ENCODE measurements at regions not wholly inside any gene's neighbourhood (a gene's known extent, or its start where the extent isn't known, plus 50 kb on each side); places are given as distances from the start of the nearest gene placed in this dataset.

DNA sequence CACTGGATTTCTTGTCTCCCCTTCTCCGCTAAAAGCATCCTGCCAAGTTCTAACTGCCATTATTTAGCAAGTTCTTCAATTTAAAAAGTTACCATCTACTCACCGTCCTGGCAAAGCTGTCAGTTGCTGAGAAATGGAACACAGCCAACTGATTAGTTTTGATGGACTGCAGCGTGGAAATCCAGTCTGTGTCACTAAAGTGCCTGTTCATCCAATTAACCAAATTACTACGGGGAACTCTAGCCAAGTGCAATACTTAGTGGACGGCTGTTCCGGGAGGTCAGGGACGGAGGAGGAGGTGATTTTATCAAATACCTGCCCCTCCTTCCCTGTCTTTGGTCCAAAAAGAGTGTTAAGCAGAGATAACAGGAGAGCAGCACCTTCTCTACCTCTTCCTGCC, 260.7 kb downstream of the MAF start:
- FAIRE-seq = no peak
- DNase-seq (ENCODE audit: insufficient read length, low spot score) = no peak

DNA sequence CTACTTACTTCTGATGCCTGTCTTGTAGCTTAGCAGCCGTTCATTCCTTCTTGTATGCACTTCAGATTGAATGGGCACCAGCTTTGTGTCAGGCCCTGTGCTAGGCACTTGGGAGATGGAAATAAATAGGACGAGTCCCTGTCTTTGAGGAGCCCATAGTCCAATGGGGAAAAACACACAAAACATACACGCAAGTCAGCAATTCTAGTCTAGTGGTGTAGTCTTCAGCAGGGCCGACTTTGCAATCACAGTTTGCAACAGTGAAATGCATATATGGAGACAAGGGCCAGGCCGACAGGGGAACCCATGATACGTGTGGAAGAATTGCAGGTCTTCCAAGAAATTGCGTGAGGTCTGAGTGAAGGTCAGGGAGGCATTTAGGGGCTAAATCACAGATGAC, 262.6 kb downstream of the MAF start:
- FAIRE-seq = no peak

GRCh38 chr16:79336437-79337229, 263.9 kb downstream of the MAF start:
- FAIRE-seq = no peak
- no peak for DNase-seq (ENCODE audit: insufficient read length, low spot score)

More for the DNA sequence above, 262.6 kb downstream of the MAF start:
- no peak for DNase-seq (ENCODE audit: insufficient read length, low spot score)

DNA sequence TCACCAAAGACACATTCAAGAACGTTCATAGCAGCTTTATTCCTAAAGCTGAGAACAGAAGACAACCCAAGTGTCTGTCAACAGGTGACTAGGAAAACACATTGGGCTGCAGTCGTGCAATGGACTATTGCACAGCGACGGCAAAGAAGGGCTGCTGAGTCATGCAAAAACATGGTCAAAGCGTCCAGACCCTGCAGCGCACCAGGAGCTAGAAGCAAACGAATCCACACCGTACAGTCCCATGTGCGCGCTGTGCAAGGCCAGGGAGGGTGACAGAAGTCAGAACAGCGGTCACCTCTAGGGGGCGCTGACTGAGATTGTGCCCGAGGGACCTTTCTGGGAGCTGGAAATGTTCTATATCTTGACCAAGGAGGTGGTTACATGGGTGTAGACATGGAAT, 266.4 kb downstream of the MAF start:
- DNase-seq (ENCODE audit: insufficient read length, low spot score) (no peak), FAIRE-seq (no peak)

GRCh38 chr16:79331066-79331465, 269.5 kb downstream of the MAF start:
- FAIRE-seq (no peak), DNase-seq (ENCODE audit: insufficient read length, low spot score) (no peak)

DNA sequence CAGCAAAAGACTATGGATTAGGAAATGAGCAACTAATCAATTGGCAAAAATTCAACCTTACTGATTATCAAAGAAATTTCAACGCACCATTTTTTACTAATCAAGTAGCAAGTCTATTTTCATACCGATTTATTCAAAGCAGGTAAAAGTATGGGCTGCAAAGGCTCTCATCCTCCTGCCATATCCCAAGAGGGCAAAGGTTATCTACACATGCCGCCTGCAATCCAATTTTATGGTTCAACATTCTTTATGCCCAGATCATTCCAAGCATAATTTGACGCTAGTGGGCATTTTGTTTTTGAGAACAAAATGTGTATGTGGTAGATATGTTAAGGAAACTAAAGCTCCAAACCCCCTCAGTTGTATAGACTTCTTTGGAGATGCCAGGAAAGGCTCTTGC, 270.6 kb downstream of the MAF start:
- no peak for DNase-seq (ENCODE audit: insufficient read length, low spot score)
- no peak for FAIRE-seq

DNA sequence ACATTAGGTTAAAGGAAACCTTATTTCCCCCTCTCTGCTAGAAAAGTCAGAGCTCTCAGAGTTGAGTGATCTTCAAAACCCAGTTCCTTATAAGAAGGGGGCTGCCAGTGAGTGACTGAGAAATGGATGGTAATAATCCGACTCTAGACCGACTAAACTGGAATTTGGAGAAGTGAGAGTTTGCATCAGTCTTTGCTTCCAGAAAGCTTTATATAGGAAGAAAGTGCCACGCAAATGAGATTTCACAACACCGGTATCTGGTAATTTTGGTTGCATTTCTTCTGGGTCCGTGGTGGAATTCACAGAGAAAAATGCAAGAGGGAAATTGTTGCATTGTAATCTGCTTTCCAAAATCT, 271.4 kb downstream of the MAF start:
- FAIRE-seq = no peak
- no peak for DNase-seq (ENCODE audit: insufficient read length, low spot score)

DNA sequence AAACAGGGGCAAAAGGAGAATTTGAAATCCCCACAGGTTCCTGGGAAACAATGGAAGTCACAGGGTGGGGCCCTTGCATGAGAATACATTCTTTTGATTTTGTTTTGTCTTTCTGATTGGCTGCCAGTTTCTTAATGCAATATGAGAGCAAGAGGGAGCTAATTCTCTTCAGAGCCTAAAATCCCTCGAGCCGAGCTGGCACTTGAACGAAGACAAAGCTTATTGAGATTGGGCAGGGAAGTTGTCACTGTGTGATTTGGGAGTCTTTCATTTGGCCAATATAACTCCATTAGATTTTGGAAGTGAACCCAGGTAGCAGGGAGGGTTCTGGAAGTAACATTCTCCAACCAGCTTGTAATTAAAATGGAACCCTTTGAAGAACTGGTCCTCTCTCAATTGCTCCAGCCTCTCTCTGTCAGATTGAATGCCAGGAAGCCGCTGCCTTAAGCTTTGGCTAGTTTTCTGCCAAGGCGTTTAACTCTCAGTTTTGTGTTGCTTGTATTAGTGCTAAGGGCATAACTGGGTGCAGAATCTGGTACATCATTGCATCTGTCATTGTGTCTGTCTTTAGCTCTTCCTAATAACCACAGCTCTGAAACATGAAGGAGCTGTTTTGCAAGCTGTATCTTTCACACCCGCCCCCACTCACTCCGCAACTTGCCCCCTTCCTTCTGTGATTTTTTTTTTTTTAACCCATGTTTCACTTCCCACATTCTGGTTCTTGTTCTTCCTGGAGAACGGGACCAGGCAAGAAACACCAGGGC, 272.0 kb downstream of the MAF start:
- FAIRE-seq = no peak
- DNase-seq (ENCODE audit: insufficient read length, low spot score) = no peak

GRCh38 chr16:79327836-79328235, 272.7 kb downstream of the MAF start:
- FAIRE-seq = no peak
- DNase-seq (ENCODE audit: insufficient read length, low spot score) = no peak

- DNase-seq (ENCODE audit: insufficient read length, low spot score) (no peak), FAIRE-seq (no peak)
Measured at GRCh38 chr16:79326549-79326948, 274.0 kb downstream of the MAF start.

GRCh38 chr16:79325226-79325945, 275.2 kb downstream of the MAF start:
- no peak for DNase-seq (ENCODE audit: insufficient read length, low spot score)
- FAIRE-seq = no peak

DNA sequence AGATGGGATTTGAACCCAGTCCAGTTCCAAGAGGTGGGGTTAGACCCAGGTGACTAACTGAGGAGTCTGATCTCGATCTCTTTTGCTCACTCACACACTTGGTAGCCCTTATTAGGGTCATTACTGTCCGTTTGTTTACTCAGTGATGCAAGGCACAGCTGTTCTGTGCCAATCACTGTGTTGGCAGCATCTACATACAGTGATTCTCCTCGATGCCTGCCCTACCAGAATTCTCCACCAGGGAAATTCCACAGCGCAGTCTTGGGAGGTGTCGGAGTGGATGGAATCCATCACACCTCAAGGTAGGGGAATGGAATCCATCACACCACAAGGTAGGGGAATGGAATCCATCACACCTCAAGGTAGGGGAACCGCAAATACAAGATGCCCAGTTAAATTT, 279.6 kb downstream of the MAF start:
- FAIRE-seq (no peak), DNase-seq (ENCODE audit: insufficient read length, low spot score) (no peak)

DNA sequence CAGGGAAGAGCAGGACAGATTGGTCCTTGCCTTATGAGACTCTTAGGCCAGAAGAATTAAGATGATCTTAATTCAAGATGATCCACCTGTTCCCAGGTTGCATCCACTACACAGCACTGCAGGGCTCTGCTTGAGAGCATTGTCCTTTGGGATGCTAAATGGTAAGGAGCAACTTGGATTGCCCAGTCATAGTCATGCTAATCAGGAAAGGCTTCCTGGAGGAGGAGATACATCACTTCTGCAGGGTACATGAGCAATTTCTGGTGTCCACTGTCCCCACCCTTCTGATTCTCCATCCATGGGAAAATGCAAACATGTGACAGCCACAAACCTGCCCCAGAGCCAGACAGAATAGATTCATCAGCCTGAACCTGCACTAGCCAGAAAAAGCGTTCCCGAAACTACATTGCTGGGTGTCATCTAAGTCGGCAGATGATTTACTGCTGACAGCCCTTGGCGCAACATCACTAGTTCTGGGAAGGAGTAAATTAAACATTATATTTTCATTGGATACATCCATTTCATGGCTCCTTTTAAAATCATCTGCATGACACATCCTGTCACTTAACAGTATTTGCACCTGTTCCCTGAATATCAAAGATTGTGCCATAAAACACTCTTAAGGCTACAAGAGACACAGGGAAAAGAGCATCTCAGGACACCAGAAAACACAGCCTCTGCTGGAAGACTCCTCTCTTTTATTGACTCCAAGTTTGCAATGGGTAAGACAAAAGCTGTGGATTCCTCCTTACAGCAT, 282.2 kb downstream of the MAF start:
- no peak for FAIRE-seq
- no peak for DNase-seq (ENCODE audit: insufficient read length, low spot score)

- no peak for FAIRE-seq
- no peak for DNase-seq (ENCODE audit: insufficient read length, low spot score)
Measured at GRCh38 chr16:79317521-79317920, 283.0 kb downstream of the MAF start.

DNA sequence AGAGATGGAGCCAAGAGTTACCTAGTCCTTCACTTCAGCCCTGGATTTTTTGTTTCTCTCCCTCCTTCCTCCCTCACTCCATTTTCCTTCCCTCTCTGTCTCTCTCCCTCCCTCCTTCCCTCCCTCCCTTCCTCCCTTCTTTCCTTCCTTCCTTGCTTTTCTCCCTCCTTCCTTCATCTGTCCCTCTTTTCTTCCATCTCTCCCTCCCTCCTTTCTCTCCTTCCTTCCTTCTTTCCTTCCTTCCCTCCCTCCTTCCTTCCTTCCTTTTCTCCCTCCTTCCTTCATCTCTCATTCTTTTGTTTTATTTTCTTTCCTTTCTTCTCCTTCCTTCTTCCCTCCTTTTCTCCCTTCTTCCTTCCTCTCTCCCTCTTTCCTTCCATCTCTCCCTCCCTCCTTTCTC, 283.5 kb downstream of the MAF start:
- FAIRE-seq = no peak
- no peak for DNase-seq (ENCODE audit: insufficient read length, low spot score)

- no peak for DNase-seq (ENCODE audit: insufficient read length, low spot score)
- peak; percentile 49 for FAIRE-seq
Measured at GRCh38 chr16:79316004-79316458, 284.5 kb downstream of the MAF start.

DNA sequence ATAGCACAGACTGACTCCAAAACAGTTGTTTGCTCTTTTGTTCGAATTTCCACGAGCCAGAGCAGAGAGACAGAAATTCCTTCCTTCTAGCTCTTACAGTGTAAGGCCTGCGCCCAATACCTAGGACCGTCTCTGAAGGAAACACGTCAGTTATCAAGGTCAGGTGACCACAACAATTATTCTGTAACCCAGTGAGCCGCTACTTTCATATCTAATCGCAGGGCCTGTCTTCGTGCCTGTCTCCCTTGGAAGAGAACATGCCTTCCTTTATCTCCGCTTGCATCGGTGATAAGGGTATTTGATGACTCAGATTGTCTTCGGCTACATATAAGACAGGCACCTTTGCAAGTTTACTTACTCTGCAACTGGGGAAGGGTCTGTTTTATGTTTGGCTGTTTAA, 288.0 kb downstream of the MAF start:
- no peak for FAIRE-seq

DNA sequence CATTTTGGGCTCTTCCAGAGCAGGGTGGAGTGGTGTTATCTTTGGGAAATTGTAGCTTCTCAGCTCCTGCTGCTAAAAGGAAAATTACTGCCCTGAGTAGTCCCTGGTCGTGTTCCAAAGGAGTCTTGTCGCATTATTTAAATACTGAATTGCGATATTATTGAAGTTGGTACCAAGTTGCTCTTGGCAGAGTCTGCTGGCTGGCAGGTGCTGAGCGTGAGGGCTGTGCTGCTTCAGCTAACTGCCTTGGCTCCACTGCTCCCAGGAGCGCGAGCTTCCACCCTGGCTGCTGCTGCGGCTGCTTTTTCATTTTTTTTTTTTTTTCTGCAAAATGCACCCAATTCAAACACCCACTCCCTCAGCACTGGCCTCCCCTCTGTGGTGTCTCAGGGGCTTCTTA, 289.8 kb downstream of the MAF start:
- FAIRE-seq = no peak

More for the DNA sequence above, 288.0 kb downstream of the MAF start:
- no peak for DNase-seq (ENCODE audit: insufficient read length, low spot score)

GRCh38 chr16:79309606-79310005, 290.9 kb downstream of the MAF start:
- no peak for FAIRE-seq
- no peak for DNase-seq (ENCODE audit: insufficient read length, low spot score)

More for the DNA sequence above, 289.8 kb downstream of the MAF start:
- DNase-seq (ENCODE audit: insufficient read length, low spot score) = no peak

DNA sequence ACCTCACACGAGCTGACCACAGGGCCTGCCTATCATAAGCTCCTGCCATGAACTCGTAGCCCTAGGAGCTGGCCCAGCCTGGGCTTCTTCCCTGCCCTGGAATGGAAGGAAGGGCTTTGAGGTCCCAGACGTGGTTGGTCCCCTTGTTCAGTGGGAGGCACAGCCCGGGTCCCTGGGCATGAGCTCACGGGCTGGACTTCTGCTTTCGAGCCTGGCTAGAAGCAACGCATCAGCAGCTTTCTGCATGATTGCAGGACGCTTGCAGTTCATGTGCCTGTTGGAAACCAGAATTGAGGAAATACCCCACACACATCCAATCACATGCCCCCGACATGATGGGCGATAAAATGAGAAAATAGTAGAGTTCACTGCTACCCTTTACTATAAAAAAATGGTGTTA, 293.3 kb downstream of the MAF start:
- no peak for FAIRE-seq
- no peak for DNase-seq (ENCODE audit: insufficient read length, low spot score)

GRCh38 chr16:79305074-79305473, 295.5 kb downstream of the MAF start:
- FAIRE-seq = no peak
- DNase-seq (ENCODE audit: insufficient read length, low spot score) = no peak

All from GM19239 (cell line).